ENCODE measurements at regions not wholly inside any gene's neighbourhood (a gene's known extent, or its start where the extent isn't known, plus 50 kb on each side); places are given as distances from the start of the nearest gene placed in this dataset.
A peak's percentile ranks its signal among the peaks of the same experiment; 100 is the strongest.
"Not testable (repeated sequence)": the region's sequence is repeated elsewhere in the genome, so short reads cannot be mapped to it uniquely, and the experiment has no call there.

GRCh38 chr6:168808232-168808631 is 367.2 kb downstream of the SMOC2 start:
- FAIRE-seq (no peak), DNase-seq (ENCODE audit: low spot score in 2 of 2) (no peak)

GRCh38 chr6:168804331-168804730 is 363.3 kb downstream of the SMOC2 start:
- no peak for DNase-seq (ENCODE audit: low spot score in 2 of 2)

GRCh38 chr6:168803874-168804273 is 362.9 kb downstream of the SMOC2 start:
- DNase-seq (ENCODE audit: low spot score in 2 of 2) (no peak), FAIRE-seq (no peak)

More at GRCh38 chr6:168804331-168804730, 363.3 kb downstream of the SMOC2 start:
- no peak for FAIRE-seq

GRCh38 chr6:168799067-168799466 is 358.1 kb downstream of the SMOC2 start:
- FAIRE-seq (no peak), DNase-seq (ENCODE audit: low spot score in 2 of 2) (no peak)

GRCh38 chr6:168796106-168796505 is 355.1 kb downstream of the SMOC2 start:
- DNase-seq (ENCODE audit: low spot score in 2 of 2): no peak
- FAIRE-seq: no peak

- FAIRE-seq; DNase-seq (ENCODE audit: low spot score in 2 of 2): not testable (repeated sequence)
Observed at GRCh38 chr6:168795611-168796010, 354.6 kb downstream of the SMOC2 start.

- FAIRE-seq (no peak), DNase-seq (ENCODE audit: low spot score in 2 of 2) (no peak)
Observed at GRCh38 chr6:168794491-168794890, 353.5 kb downstream of the SMOC2 start.

GRCh38 chr6:168793649-168794048 is 352.7 kb downstream of the SMOC2 start:
- FAIRE-seq: no peak
- DNase-seq (ENCODE audit: low spot score in 2 of 2): no peak

GRCh38 chr6:168791917-168792316 is 350.9 kb downstream of the SMOC2 start:
- peak; percentile 58 for FAIRE-seq

GRCh38 chr6:168789699-168790098 is 348.7 kb downstream of the SMOC2 start:
- DNase-seq (ENCODE audit: low spot score in 2 of 2) (no peak), FAIRE-seq (no peak)

More at GRCh38 chr6:168791917-168792316, 350.9 kb downstream of the SMOC2 start:
- DNase-seq (ENCODE audit: low spot score in 2 of 2): peak; percentile 34 to 59

- FAIRE-seq (no peak), DNase-seq (ENCODE audit: low spot score in 2 of 2) (no peak)
Observed at GRCh38 chr6:168785720-168786511, 344.9 kb downstream of the SMOC2 start.

- no peak for DNase-seq (ENCODE audit: low spot score in 2 of 2)
Observed at GRCh38 chr6:168784426-168784825, 343.4 kb downstream of the SMOC2 start.

GRCh38 chr6:168783720-168784119 is 342.7 kb downstream of the SMOC2 start:
- DNase-seq (ENCODE audit: low spot score in 2 of 2): no peak
- no peak for FAIRE-seq

More at GRCh38 chr6:168784426-168784825, 343.4 kb downstream of the SMOC2 start:
- FAIRE-seq: no peak

- FAIRE-seq: no peak
- no peak for DNase-seq (ENCODE audit: low spot score in 2 of 2)
Observed at GRCh38 chr6:168782187-168782751, 341.3 kb downstream of the SMOC2 start.

GRCh38 chr6:168778201-168778600 is 337.2 kb downstream of the SMOC2 start:
- FAIRE-seq: no peak
- no peak for DNase-seq (ENCODE audit: low spot score in 2 of 2)

- DNase-seq (ENCODE audit: low spot score in 2 of 2) (no peak), FAIRE-seq (no peak)
Observed at GRCh38 chr6:168774381-168774780, 333.4 kb downstream of the SMOC2 start.

GRCh38 chr6:168773788-168774187 is 332.8 kb downstream of the SMOC2 start:
- DNase-seq (ENCODE audit: low spot score in 2 of 2): no peak
- no peak for FAIRE-seq

- no peak for FAIRE-seq
- no peak for DNase-seq (ENCODE audit: low spot score in 2 of 2)
Observed at GRCh38 chr6:168765752-168766151, 324.8 kb downstream of the SMOC2 start.

- FAIRE-seq (no peak), DNase-seq (ENCODE audit: low spot score in 2 of 2) (no peak)
Observed at GRCh38 chr6:168756009-168756634, 315.1 kb downstream of the SMOC2 start.

GRCh38 chr6:168746643-168747042 is 305.7 kb downstream of the SMOC2 start:
- no peak for DNase-seq (ENCODE audit: low spot score in 2 of 2)
- no peak for FAIRE-seq

GRCh38 chr6:168746013-168746412 is 305.0 kb downstream of the SMOC2 start:
- FAIRE-seq (no peak), DNase-seq (ENCODE audit: low spot score in 2 of 2) (no peak)

- DNase-seq (ENCODE audit: low spot score in 2 of 2) (no peak), FAIRE-seq (no peak)
Observed at GRCh38 chr6:168744861-168745260, 303.9 kb downstream of the SMOC2 start.

All from frontal cortex (tissue), 3 donors.